CD4-positive, alpha-beta T cell treated with Interleukin-4 for 4 hours (primary cell): ENCODE measurements at regions not wholly inside any gene's neighbourhood (a gene's known extent, or its start where the extent isn't known, plus 50 kb on each side); places are given as distances from the start of the nearest gene placed in this dataset.
"Not testable (repeated sequence)": the region's sequence is repeated elsewhere in the genome, so short reads cannot be mapped to it uniquely, and the experiment has no call there.

Source experiments
- DNase-seq: peaks from one replicate; pipeline ENCODE4 v3.0.0-alpha.2; 2020

- no peak for DNase-seq
Measured at GRCh38 chr10:93222211-93222754, 148.6 kb downstream of the CYP26A1 start.

GRCh38 chr10:93222876-93223275, 149.2 kb downstream of the CYP26A1 start:
- no peak for DNase-seq

DNA sequence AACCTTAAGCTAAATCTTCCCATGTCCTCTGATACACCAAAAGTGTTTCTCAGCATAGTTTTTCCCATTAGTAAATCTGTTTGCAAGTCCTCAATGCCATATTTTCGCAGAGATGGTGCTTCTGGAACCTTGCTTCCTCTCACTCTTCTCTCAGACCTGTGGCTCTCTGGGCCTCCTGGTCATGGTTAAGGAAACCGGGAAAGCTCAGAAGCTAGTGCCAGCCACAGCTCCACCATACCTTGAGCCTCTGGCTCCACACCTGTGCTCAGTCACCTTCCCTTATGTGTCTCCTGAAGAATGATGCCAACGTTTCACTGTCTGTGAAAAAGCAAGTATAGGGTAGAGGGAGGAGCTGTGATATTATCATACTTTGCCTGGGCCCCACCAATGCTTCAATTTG, 149.6 kb downstream of the CYP26A1 start:
- DNase-seq: no peak

GRCh38 chr10:93224005-93224779, 150.5 kb downstream of the CYP26A1 start:
- no peak for DNase-seq

- no peak for DNase-seq
Measured at GRCh38 chr10:93225938-93226337, 152.2 kb downstream of the CYP26A1 start.

DNA sequence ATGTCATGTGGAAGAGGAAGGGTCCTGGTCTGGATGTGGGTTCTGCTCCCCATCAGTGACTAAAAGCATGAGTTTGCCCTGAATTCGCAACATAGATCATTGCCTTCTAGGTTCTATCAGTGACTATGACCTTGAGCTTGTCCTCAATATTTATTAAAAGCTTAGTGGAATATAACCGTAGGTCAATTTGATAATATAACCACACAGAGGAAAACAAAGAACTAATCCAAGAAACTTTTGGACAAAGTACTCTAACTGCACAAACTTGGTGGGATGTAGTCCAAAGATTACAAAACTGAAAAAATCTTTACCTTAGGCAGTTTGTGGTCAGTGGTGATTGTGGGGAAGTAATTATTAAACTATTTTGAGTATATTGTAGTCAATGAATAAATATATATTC, 152.9 kb downstream of the CYP26A1 start:
- no peak for DNase-seq

DNA sequence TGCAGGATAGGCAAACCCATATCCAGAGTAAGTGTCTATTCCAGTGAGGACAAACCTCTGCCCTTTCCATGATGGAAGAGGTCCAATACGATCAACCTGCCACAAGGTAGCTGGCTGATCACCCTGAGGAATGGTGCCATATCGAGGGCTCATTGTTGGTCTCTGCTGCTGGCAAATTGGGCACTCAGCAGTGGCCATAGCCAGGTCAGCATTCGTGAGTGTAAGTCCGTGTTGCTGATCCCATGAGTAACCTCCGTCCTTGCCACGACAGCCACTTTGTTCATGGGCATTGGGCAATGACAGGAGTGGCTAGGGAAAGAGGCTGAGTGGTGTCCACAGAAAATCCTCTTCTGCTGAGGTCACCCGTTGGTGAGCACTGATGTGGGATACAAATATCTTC, 156.9 kb downstream of the CYP26A1 start:
- DNase-seq: not testable (repeated sequence)

DNA sequence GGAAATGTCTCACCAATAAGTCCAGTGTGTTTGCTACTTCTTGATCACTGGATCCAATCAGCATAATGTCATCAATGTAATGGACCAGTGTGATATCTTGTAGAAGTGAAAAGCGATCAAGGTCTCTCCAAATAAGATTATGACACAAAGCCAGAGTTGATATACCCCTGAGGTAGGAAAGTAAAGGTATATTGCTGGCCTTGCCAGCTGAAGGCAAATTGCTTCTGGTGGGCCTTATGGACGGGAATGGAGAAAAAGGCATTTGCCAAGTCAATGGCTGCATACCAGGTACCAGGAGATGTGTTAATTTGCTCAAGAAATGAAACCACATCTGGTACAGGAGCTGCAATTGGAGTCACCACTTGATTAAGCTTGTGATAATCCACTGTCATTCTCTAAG, 158.5 kb downstream of the CYP26A1 start:
- not testable (repeated sequence) for DNase-seq

GRCh38 chr10:93234940-93235339, 161.2 kb downstream of the CYP26A1 start:
- not testable (repeated sequence) for DNase-seq

GRCh38 chr10:93235686-93236085, 162.0 kb downstream of the CYP26A1 start:
- DNase-seq: no peak

DNA sequence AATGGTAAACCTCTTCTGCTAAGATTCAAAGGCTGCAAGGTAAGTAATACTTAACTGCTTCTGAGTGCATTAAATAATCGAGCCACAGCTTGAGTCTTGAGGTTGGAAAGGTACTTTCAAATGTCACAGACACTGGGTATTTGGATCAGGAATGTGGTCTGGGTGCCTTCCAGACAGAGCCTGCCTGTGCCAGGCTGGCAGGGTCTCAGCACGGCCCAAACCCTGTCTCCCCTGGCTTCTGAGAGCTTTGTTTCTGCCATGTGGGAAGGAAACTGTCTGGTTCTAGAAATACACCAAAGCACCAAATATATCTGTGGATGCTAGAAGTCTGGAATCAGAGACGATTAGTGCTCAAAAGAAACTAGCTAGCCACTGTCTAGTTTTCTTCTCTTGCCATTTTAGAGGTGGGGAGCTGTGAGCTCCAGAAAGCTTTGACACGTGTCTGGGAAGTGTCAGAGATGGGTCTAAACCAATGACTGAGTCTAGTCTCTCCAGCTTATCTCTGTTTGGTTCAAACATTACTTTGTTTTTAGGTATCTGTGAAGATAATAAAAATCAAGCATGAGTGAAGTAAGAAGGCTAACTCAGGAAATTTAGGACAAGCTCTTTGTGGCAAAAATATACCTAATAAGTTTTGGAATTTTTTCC, 162.8 kb downstream of the CYP26A1 start:
- no peak for DNase-seq

DNA sequence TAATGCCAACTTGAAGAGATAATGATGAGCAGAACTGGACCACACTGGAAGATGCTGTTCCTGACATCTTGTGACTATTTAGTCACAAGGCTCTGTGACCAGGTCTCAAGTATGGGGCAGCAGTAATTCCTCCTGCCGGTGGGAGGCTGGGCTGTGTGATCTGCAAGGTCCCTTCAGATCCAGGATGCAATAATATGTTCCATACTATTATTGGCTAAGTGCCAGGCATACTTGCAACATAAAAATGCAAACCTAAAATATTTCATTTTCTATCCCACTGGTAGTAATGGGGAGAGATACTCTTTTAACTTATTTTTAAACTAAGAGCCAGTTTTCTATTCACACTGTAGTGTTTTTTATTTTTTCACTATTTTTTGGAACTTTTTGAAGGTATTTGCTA, 171.5 kb downstream of the CYP26A1 start:
- DNase-seq: no peak

- DNase-seq: no peak
Measured at GRCh38 chr10:93245779-93246178, 172.1 kb downstream of the CYP26A1 start.

- DNase-seq: no peak
Measured at GRCh38 chr10:93248583-93249227, 175.0 kb downstream of the CYP26A1 start.

- no peak for DNase-seq
Measured at GRCh38 chr10:93250010-93250409, 176.3 kb downstream of the CYP26A1 start.

DNA sequence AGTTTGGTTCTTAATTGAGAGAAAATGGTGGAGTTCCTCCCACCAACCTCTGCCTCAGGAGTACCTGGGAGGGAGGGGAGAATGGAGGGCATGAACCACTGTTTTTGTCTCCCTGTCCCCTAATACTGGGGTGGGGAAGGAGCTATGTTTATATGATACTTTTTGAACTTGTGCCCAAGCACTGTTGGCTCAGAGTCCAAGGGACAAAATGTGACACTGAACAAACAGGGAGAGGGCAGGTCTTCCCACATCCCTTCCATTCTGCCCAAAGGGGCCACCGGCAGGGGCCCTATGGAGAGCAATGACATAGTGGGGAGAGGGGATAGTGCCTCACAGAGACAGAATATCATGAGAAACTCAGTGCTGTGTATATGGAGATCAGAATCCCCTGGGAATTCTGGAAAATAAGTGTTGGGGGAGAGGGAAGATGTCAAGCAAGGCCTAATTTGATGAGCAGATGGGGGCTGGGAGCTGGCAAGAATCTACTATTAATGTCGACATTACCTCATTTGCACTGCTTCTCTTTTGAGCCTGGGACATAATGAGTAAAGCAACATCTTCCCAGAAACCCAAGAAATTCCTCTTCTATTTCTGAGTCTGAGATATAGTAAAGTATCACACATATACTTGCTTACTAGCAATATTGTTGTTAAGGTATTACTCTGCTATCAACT, 180.6 kb downstream of the CYP26A1 start:
- DNase-seq: no peak

DNA sequence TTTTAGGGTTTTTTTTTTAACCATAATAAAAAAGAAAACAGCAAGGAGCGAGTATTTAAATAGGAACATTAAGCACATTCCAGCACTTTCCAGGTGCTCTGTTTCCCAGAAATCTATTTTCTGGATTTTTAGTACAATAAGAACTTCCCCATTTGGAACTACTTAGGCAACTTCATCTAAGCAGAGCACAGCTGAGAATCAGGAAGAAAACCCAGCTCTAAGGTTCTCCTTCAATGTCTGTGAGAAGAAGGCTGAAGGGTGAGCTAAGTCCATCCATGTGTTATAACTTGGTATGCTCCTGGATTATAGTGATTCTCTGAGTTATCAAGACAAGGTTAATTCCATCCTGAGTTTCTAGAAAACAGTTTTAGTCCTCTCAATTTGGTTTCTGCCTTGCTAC, 181.9 kb downstream of the CYP26A1 start:
- DNase-seq: no peak
